OCI-LY7 (cell line): ENCODE measurements at regions not wholly inside any gene's neighbourhood (a gene's known extent, or its start where the extent isn't known, plus 50 kb on each side); places are given as distances from the start of the nearest gene placed in this dataset.

Source experiments
- BruUV-seq: library from RNA; stranded (reverse); fragments of 400-500 nt; replicated peaks from 2 replicates; lab custom pipeline; 2021; lab: Mats Ljungman, UMichigan
- CTCF ChIA-PET: fragments of 300-600 bp; sonication (Branson Sonifier 250); formaldehyde crosslinking; loops from one replicate; lab custom pipeline; 2022; ENCODE audit warnings: antibody characterized with exemption; ENCODE audit not compliant: unreplicated experiment; lab: Charles Lee
- POLR2A ChIA-PET: fragments of 300-600 bp; sonication (Branson Sonifier 250); formaldehyde crosslinking; loops from one replicate; lab custom pipeline; 2022; ENCODE audit warnings: antibody characterized with exemption; lab: Charles Lee
- DNase-seq: peaks from one replicate; pipeline ENCODE4 v3.0.0-alpha.2; 2015; ENCODE audit warnings: low spot score
- H2AFZ ChIP-seq: fragments of 200-600 bp; sonication (generic), shearing (Covaris generic); 2 replicates; pipeline ENCODE4 v1.6.1; 2014; ENCODE audit warnings: mild to moderate bottlenecking, antibody characterized with exemption, low read length, moderate library complexity
- H3K27ac ChIP-seq: fragments of 200-600 bp; sonication (generic); 2 replicates; pipeline ENCODE4 v1.5.1; 2014; ENCODE audit warnings: mixed run types, low read depth, mild to moderate bottlenecking, moderate library complexity, low read length, inconsistent platforms; ENCODE audit not compliant: poor library complexity, severe bottlenecking
- H3K36me3 ChIP-seq: fragments of 200-600 bp; sonication (generic); 2 replicates; pipeline ENCODE4 v1.6.1; 2014; ENCODE audit warnings: mild to moderate bottlenecking, antibody characterized with exemption, low read length, moderate library complexity, mixed read lengths; ENCODE audit not compliant: insufficient read depth
- H3K4me1 ChIP-seq: fragments of 200-600 bp; sonication (generic); 2 replicates; pipeline ENCODE4 v1.5.1; 2014; ENCODE audit warnings: mild to moderate bottlenecking, low read length; ENCODE audit not compliant: insufficient read depth, poor library complexity, severe bottlenecking
- H3K4me2 ChIP-seq: fragments of 200-600 bp; sonication (generic); 2 replicates; pipeline ENCODE4 v1.6.1; 2014; ENCODE audit warnings: mild to moderate bottlenecking, low read length
- H3K4me3 ChIP-seq: fragments of 200-600 bp; sonication (generic); 2 replicates; pipeline ENCODE4 v1.5.1; 2014; ENCODE audit warnings: mild to moderate bottlenecking, low read depth, low read length; ENCODE audit not compliant: poor library complexity, severe bottlenecking
- H3K79me2 ChIP-seq: fragments of 200-600 bp; sonication (generic); 2 replicates; pipeline ENCODE4 v1.6.1; 2016; ENCODE audit warnings: low read depth, mild to moderate bottlenecking, low read length, moderate library complexity, mixed read lengths; ENCODE audit not compliant: insufficient read depth
- H3K9me2 ChIP-seq: fragments of 200-600 bp; sonication (generic); 2 replicates; pipeline ENCODE4 v1.6.1; 2016; ENCODE audit warnings: mild to moderate bottlenecking, low read length, mixed read lengths; ENCODE audit not compliant: insufficient read depth
- H3K9me3 ChIP-seq: fragments of 200-600 bp; sonication (generic); 2 replicates; pipeline ENCODE4 v1.6.1; 2014; ENCODE audit warnings: mild to moderate bottlenecking, mixed run types, low read length, mixed read lengths
- H4K20me1 ChIP-seq: fragments of 200-600 bp; sonication (generic); 2 replicates; pipeline ENCODE4 v1.6.1; 2014; ENCODE audit warnings: mild to moderate bottlenecking, antibody characterized with exemption, low read length, moderate library complexity, mixed read lengths; ENCODE audit not compliant: insufficient read depth
- EZH2phosphoT487 ChIP-seq: fragments of 200-600 bp; sonication (generic); IDR thresholded peaks from 2 replicates; pipeline ENCODE4 v1.6.1; 2018; ENCODE audit warnings: low read depth, borderline replicate concordance, mild to moderate bottlenecking, mixed run types, antibody characterized with exemption, low read length, moderate library complexity, mixed read lengths
- intact Hi-C: fragments of 100-400 bp; cut with micrococcal nuclease; formaldehyde crosslinking; loops from one replicate; pipeline ENCODE4 v1.10.0; 2022; ENCODE audit not compliant: unreplicated experiment
- TF ChIP-seq, protein P1 (sequence below): fragments of 200-600 bp; sonication (generic); conservative IDR thresholded peaks from 2 replicates; pipeline ENCODE4 v1.5.1; 2014; ENCODE audit warnings: mild to moderate bottlenecking, antibody characterized with exemption, low read length, moderate library complexity, mixed read lengths

DNA sequence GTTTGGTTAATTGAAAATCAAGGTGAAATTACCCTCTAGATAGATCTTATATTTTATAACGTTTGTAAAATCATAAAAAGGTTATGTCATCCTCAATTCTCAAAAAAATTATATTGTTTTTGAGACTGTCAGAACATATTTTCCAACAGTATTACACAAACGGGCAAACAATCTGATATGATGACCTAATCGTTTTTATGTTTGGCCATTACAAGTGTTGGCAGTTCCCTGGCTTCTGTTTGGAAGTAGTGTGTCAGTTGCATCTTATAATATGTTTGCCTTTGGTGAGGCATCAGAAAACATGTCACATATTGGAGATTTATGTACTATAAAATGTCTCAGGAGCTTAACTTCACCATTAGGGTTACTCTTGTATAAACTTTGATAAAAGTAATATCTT lies 308.1 kb upstream of the EPHA7 start:
- Histone ChIP-seq H3K9me3 (no peaks in the 10 kb centered on the region), H3K9me2 (no peaks in the 10 kb centered on the region), H2AFZ (no peak overlapping the region), H3K79me2 (no peaks in the 10 kb centered on the region), H3K27ac (no peak overlapping the region), H4K20me1 (no peaks in the 10 kb centered on the region), H3K36me3 (no peaks in the 10 kb centered on the region), H3K4me3 (no peak overlapping the region), H3K4me1 (no peaks in the 10 kb centered on the region), H3K4me2 (no peak overlapping the region)
- no peak for TF ChIP-seq EZH2phosphoT487
- TF ChIP-seq, protein P1, sequence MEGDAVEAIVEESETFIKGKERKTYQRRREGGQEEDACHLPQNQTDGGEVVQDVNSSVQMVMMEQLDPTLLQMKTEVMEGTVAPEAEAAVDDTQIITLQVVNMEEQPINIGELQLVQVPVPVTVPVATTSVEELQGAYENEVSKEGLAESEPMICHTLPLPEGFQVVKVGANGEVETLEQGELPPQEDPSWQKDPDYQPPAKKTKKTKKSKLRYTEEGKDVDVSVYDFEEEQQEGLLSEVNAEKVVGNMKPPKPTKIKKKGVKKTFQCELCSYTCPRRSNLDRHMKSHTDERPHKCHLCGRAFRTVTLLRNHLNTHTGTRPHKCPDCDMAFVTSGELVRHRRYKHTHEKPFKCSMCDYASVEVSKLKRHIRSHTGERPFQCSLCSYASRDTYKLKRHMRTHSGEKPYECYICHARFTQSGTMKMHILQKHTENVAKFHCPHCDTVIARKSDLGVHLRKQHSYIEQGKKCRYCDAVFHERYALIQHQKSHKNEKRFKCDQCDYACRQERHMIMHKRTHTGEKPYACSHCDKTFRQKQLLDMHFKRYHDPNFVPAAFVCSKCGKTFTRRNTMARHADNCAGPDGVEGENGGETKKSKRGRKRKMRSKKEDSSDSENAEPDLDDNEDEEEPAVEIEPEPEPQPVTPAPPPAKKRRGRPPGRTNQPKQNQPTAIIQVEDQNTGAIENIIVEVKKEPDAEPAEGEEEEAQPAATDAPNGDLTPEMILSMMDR, result no peak
- no peak for DNase-seq
- CTCF ChIA-PET, result no interaction called here
- POLR2A ChIA-PET, result interaction anchor here (0.6 to 0.7 kb wide), 2 partner anchors 59 to 1071 kb away, joined by 3 to 5 read pairs; no protein-coding TSS in a partner anchor
- intact Hi-C loops, result no loop called here
- BruUV-seq, result no TSS peak

- H2AFZ ChIP-seq, result no peak overlapping the region
- no peaks in the 10 kb centered on the region for H3K9me3 ChIP-seq
- H3K27ac ChIP-seq, result no peak overlapping the region
- TF ChIP-seq EZH2phosphoT487, result no peak
- TF ChIP-seq, protein P1, result 0 out of 2 replicates have a peak, but pooled peaks have one; percentile 29
- CTCF ChIA-PET, result no interaction called here
- H3K4me2 ChIP-seq, result no peak overlapping the region
- H3K9me2 ChIP-seq, result no peaks in the 10 kb centered on the region
- intact Hi-C loops, result loop anchor here (2.0 kb wide), 1 partner anchor 19 kb away; no protein-coding TSS in a partner anchor
- no peaks in the 10 kb centered on the region for H3K4me1 ChIP-seq
- POLR2A ChIA-PET, result interaction anchor here (0.6 kb wide), 1 partner anchor 644 kb away, joined by 3 read pairs; no protein-coding TSS in a partner anchor
- H3K4me3 ChIP-seq, result no peak overlapping the region
- H3K36me3 ChIP-seq, result no peaks in the 10 kb centered on the region
- BruUV-seq, result no TSS peak
- DNase-seq, result peak; percentile 0
- H3K79me2 ChIP-seq, result no peaks in the 10 kb centered on the region
- H4K20me1 ChIP-seq, result no peaks in the 10 kb centered on the region
These were observed 302.2 kb upstream of the EPHA7 start for GRCh38 chr6:93721386-93722048.

GRCh38 chr6:93713974-93714373 lies 294.6 kb upstream of the EPHA7 start:
- POLR2A ChIA-PET, result interaction anchor here (1.0 kb wide), 1 partner anchor 19 kb away, joined by 3 read pairs; no protein-coding TSS in a partner anchor
- Histone ChIP-seq H3K9me3 (no peaks in the 10 kb centered on the region), H2AFZ (no peak overlapping the region), H3K36me3 (no peaks in the 10 kb centered on the region), H3K9me2 (no peaks in the 10 kb centered on the region), H3K4me3 (no peak overlapping the region), H3K27ac (no peak overlapping the region), H3K79me2 (no peaks in the 10 kb centered on the region), H3K4me2 (no peak overlapping the region), H3K4me1 (no peaks in the 10 kb centered on the region), H4K20me1 (no peaks in the 10 kb centered on the region)
- intact Hi-C loops, result no loop called here
- TF ChIP-seq, protein P1, result no peak
- TF ChIP-seq EZH2phosphoT487, result no peak
- no peak for DNase-seq
- BruUV-seq, result no TSS peak
- CTCF ChIA-PET, result no interaction called here
